ENCODE measurements at regions not wholly inside any gene's neighbourhood (a gene's known extent, or its start where the extent isn't known, plus 50 kb on each side); places are given as distances from the start of the nearest gene placed in this dataset.

DNA sequence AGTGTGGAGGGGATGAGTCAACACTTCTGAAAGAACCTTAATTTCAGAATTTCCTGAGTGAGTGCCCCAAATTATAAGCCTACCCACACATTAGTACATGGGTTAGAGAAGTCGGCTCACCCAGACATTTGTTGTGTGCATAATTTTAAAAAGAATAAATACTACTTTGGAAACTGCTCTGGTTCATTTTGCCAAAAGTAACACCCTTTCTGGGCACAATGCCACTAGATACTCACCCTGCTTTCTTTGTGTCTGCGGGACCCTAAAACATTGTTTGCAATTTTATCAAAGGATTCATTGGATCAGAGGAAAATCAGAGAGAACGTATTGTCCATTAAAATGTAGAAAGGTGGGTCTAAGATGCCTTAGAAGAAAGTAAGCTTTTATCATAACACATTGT, 245.5 kb upstream of the NRP1 start:
- DNase-seq = no peak

DNA sequence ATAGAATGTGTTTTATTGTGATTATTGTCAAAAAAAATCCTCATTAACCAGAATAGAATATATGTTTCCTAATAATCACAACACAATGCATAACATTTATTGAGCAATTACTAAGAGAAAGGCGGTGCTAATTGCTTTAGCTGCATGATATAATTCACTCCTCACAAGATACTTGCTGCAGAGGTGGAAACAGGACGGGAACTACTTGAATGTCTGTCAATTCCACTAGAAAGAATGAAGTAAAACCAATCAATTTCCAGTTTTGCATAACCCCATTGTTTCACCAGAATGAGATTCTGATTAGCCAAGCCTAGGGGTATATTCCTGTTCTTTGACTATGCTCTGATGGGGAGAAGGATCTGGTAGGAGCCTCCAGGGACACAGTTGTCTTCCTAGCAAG, 239.1 kb upstream of the NRP1 start:
- no peak for DNase-seq

GRCh38 chr10:33571616-33572015, 237.1 kb upstream of the NRP1 start:
- no peak for DNase-seq

DNA sequence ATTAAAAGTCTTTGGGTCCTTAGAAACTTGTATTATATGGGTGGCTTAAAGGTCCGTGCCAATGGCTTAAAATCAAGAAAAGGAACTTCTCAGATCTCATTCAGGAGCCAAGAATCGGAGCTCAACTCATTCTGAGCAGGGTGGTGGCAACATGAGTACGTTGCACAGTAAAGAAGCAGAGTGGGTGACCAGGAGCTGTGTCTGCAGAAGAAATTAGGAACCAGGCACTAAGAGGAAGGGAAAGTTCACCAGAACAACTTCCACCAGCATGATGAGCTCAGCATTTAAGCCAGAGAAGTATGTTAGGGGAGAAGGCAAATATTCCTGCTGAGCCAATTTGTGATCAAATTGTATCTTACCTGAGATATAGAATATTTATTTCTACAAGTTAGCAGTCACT, 236.0 kb upstream of the NRP1 start:
- no peak for DNase-seq

DNA sequence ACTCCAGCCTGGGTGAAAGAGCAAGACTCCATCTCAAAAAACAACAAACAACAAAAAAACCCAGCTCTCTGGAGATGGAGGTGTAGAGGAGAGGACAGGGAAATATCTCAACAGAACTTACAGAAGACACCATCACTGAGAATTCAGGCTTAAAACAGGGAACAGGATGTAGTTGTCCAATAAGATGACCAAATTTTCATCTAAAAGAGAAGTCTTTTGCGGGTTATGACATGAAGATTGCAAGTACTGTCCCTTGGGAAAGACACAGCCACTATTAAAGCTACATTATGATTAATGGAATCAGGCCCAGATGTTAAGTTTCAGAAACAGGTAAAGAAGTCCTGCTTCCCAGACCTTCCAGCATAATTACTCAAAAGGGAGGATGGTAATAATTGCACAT, 235.2 kb upstream of the NRP1 start:
- no peak for DNase-seq

- DNase-seq = no peak
These were observed 232.0 kb upstream of the NRP1 start for GRCh38 chr10:33566426-33566825.

DNA sequence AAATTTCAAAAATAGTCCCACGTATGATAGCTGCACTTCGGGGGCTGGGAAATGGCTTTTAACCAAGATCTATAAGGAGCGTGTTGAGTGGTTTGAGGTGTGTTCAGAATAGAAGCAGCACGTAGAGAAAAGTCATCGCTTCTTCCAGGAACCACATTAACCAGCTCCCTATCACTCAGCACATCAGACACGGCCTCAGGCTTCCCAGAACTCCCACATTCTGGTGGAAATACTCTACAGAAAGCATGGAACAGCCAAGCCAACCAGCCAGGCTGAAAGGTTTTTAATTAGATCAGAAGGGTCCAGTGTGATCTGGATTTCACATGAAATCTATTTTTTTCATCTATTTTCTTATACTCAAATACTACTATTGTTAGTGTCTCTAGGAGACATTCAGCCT, 231.5 kb upstream of the NRP1 start:
- no peak for DNase-seq

GRCh38 chr10:33565231-33565630, 230.8 kb upstream of the NRP1 start:
- DNase-seq = no peak

- DNase-seq = no peak
These were observed 224.6 kb upstream of the NRP1 start for GRCh38 chr10:33559105-33559504.

DNA sequence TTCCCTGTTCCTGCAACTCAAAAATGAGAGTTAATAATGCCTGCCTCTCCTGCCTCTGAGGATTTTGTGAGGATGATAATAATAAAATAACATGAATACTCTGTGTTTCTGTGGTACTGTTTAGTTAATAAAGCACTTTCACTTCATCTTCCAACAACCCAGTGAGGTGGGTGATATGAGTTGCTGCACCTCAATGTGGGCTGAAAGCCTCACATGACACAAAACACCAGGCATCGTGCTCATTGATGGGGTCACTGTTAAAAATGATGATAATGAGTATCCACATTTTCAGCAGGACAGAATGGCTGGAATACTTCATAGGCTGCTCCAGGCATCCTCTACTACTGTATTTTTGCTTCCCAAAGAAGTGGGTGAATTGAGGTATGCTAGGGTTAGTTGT, 222.8 kb upstream of the NRP1 start:
- DNase-seq = no peak

DNA sequence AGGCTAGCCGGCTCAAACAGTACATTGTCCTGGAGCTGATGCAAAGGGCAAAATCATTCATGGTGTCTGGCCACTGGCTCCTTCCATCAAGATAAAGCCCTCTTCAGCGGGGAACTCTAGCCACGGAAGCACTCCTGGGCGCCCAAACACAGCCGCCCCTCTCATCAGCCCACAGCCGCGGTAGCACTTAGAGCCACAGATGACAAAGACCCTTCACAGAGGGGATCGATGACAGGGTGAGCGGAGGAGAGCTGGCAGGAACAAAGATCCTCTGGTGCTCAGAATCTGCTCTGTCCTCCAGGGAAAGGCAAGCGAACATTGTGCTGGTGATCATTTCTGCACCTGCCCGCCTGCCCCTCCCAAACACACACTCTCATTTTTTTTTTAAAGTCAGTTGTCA, 222.2 kb upstream of the NRP1 start:
- DNase-seq = no peak

GRCh38 chr10:33556103-33556502, 221.6 kb upstream of the NRP1 start:
- no peak for DNase-seq

DNA sequence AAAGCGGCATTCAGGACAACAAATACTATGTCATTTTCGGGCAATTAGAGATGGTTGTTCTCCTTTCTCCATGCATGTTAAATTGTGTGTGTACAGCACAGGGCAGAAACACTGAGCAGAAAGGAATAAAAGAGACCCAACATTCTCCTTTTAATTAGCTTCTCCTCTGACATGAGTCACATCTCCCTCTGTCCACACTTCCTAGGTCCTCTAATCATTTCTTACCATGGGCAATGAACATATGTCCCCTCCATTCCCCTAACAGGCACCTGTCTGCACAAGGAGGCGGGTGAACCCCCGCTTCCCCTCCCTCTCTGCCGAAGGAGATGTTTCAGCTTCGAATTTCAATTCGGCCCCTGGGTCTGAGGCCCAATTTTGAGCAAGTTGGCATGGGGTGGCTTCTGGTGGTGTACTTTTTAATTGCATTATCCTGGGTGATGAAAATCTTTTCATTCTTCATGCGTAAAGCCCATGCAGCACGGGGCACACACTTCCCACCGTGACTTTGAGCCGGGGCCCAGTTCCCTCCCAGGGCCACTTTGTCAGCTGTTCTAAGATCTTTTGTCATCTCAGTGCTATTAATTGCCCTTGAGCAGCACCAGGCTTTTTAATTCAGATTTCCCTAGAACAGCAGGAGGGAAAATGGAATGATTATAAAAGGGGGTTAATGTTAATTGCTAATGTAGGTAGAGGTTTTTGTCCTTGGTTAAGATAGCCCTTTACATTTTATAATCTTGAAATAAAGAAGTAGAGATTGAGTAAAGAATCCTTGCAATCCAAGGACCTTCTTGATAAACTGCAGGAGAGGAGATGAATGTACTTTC, 219.5 kb upstream of the NRP1 start:
- DNase-seq = no peak

DNA sequence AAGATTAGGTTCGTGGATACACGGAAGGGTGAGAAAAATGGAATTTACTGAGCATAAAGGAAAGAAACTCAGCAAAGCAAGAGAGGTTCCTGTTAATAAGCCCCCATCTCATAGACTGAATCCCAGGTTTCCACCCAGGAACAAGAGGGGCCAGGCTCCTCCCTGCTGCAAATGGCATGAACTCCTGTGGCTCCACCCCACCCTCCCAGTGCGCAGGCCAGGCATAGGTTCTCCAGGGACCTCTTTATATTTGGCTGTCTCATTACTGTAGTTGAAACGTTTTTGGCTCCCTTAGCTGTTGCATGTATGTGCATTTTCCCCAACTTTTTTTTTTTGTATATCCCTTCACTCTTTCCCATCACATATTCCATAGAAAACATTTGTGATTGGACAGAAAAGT, 217.8 kb upstream of the NRP1 start:
- DNase-seq = no peak

GRCh38 chr10:33550811-33551210, 216.3 kb upstream of the NRP1 start:
- no peak for DNase-seq

- no peak for DNase-seq
These were observed 213.5 kb upstream of the NRP1 start for GRCh38 chr10:33547976-33548375.

DNA sequence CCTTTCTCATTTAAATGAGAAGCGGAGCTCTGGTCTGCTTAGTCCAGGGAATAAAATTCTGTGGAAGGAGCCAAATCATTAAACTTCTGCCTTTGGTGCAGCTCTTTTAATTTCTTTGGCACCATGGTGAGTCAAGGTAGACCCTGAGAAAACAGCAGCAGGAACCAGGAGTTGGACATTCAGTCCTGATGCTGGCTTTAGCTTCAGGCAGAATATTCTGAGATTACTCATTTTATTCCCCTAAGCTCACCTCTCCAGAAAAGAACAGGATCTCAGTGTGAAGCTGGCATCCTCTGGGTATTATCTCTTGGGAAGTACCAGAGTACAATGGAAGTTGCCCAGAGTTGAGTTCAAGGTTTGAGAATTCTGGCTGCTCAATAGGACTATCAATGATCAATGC, 211.6 kb upstream of the NRP1 start:
- DNase-seq = no peak

- DNase-seq = no peak
These were observed 208.5 kb upstream of the NRP1 start for GRCh38 chr10:33542752-33543505.

DNA sequence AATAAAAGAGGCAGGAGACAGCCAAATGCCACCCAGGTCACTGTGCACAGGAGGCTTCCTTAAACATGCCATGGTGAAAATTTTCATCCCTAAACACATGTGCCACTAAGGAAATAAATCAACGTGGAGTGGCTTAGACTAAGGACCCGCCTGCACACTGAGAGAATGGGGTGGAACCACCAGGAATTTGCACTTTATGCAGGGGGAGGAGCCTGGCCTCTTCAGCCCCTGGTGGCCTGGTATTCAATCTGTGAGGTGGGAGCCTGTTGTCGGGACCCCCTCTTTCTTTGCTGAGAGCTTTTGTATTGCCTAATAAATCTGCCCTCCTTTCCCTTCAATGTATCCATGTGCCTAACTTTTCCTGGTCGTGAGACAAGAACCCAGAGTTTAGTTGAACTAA, 204.6 kb upstream of the NRP1 start:
- DNase-seq = no peak

DNA sequence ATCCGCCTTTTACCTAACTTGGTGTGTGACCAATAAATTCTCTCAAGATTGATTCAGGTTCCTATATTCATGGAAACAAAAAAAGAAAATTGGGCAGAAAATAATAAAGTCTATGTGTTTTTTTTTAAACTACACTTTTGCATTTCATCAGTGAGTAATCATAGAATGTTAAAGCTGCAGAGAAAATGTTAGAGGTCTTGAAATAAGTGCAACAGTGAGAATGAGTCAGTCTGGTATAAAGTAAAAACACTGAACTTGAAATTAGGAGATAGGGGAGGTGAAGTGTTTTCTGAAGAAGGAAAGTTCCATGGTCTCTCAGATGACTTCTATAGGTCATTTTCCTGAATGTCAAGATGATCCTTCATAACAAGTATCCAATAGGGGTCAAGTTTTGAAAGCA, 202.6 kb upstream of the NRP1 start:
- DNase-seq = no peak

GRCh38 chr10:33536508-33536907, 202.0 kb upstream of the NRP1 start:
- DNase-seq = no peak

GRCh38 chr10:33535866-33536265, 201.4 kb upstream of the NRP1 start:
- no peak for DNase-seq

DNA sequence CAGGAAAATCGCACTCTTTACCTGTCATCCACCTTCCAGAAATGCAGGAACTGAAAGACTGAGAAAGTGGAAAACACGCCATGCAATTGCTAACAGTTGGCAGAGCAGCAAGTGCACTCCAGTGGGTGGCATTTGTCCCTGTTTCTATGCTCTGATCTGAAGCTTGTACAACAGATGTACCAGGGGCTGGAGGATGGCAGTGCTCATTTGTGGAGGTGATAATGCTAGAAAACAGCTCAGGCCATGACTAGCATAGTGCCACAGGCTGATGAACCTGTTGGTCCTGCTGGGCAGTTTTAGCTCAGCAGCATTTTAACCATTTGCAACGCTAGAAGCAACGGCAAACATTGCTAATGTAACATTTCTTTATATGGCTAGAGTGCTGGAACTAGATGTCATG, 199.9 kb upstream of the NRP1 start:
- DNase-seq = no peak

DNA sequence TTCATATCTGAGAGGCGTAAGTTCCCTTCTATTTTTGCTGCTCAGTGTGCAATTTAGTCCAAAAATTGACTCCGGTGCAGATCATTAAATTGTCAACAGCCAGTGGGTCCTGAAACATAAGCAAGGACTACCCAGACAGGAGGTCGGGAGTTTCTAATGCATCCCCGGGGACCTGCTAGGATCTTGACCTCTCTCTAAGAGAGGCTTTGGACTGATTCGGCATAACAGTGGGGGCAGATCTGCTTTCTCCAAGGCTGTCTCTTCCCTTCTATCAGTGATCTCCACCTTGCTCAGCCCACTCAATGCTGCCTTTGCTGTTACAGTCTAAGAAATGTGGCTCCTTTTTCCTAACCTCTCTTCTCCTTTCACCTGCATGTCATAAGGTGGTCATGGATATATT, 199.1 kb upstream of the NRP1 start:
- DNase-seq = no peak

DNA sequence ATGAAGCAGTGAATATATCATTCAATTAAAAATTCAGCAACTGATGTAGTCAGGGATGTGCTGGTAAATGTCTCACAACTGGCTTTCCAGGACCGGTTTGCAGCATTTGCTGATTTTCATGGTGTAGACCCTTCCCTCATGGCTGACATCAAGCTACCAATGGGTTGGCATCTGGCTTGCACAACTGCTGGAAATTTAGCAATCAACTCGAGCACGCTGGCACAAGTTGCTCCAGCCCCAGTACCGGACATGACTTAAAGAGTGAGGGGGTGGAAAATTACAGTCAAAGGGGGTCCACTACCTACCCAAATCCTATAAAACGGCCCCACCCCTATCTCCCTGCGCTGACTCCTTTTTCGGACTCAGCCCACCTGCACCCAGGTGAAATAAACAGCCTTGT, 198.4 kb upstream of the NRP1 start:
- no peak for DNase-seq
